ENCODE measurements at regions not wholly inside any gene's neighbourhood (a gene's known extent, or its start where the extent isn't known, plus 50 kb on each side); places are given as distances from the start of the nearest gene placed in this dataset.
"Not testable (repeated sequence)": the region's sequence is repeated elsewhere in the genome, so short reads cannot be mapped to it uniquely, and the experiment has no call there.

GRCh38 chr11:71126401-71126800 is 126.0 kb downstream of the SHANK2 start:
- DNase-seq: not testable (repeated sequence)

- no peak for DNase-seq
Observed at GRCh38 chr11:71125150-71125549, 127.2 kb downstream of the SHANK2 start.

- DNase-seq: no peak
Observed at GRCh38 chr11:71124127-71124526, 128.2 kb downstream of the SHANK2 start.

GRCh38 chr11:71120471-71120896 is 131.9 kb downstream of the SHANK2 start:
- peak; percentile 73 for DNase-seq

- DNase-seq: peak; percentile 28
Observed at GRCh38 chr11:71119656-71120269, 132.6 kb downstream of the SHANK2 start.

- DNase-seq: no peak
Observed at GRCh38 chr11:71118671-71119250, 133.6 kb downstream of the SHANK2 start.

- no peak for DNase-seq
Observed at GRCh38 chr11:71117311-71117710, 135.1 kb downstream of the SHANK2 start.

GRCh38 chr11:71116693-71117040 is 135.7 kb downstream of the SHANK2 start:
- no peak for DNase-seq

GRCh38 chr11:71115770-71116692 is 136.3 kb downstream of the SHANK2 start:
- peak; percentile 72 for DNase-seq

GRCh38 chr11:71114124-71114851 is 138.1 kb downstream of the SHANK2 start:
- DNase-seq: peak; percentile 64

- DNase-seq: no peak
Observed at GRCh38 chr11:71112990-71113389, 139.4 kb downstream of the SHANK2 start.

GRCh38 chr11:71112454-71112853 is 139.9 kb downstream of the SHANK2 start:
- no peak for DNase-seq

- no peak for DNase-seq
Observed at GRCh38 chr11:71109586-71109985, 142.8 kb downstream of the SHANK2 start.

GRCh38 chr11:71109186-71109585 is 143.2 kb downstream of the SHANK2 start:
- DNase-seq: no peak

GRCh38 chr11:71108013-71108865 is 144.1 kb downstream of the SHANK2 start:
- no peak for DNase-seq

GRCh38 chr11:71106671-71107070 is 145.7 kb downstream of the SHANK2 start:
- DNase-seq: no peak

- DNase-seq: no peak
Observed at GRCh38 chr11:71103266-71103665, 149.1 kb downstream of the SHANK2 start.

GRCh38 chr11:71102251-71102995 is 150.0 kb downstream of the SHANK2 start:
- no peak for DNase-seq

GRCh38 chr11:71101606-71102005 is 150.8 kb downstream of the SHANK2 start:
- no peak for DNase-seq

- no peak for DNase-seq
Observed at GRCh38 chr11:71101046-71101445, 151.3 kb downstream of the SHANK2 start.

- no peak for DNase-seq
Observed at GRCh38 chr11:71098776-71099175, 153.6 kb downstream of the SHANK2 start.
